SK-N-SH treated with all-trans-retinoic acid at 6 μM for 48 hours (cell line): ENCODE measurements at regions not wholly inside any gene's neighbourhood (a gene's known extent, or its start where the extent isn't known, plus 50 kb on each side); places are given as distances from the start of the nearest gene placed in this dataset.

Source experiments
- ATAC-seq: fragments of 200-7000 bp; cut with Tn5 transposase; 3 replicates; pipeline ENCODE4 v1.9.1; 2020; ENCODE audit warnings: mild to moderate bottlenecking, moderate library complexity
- ARNTL ChIP-seq: fragments of 450-650 bp; formaldehyde crosslinking; IDR thresholded peaks from 2 replicates; pipeline ENCODE4 v1.5.0; 2020; ENCODE audit warnings: low read depth, mild to moderate bottlenecking, moderate library complexity, borderline replicate concordance
- BACH2 ChIP-seq: fragments of 250-450 bp; sonication (Bioruptor Pico); IDR thresholded peaks from 2 replicates; pipeline ENCODE4 v1.9.0; 2021; ENCODE audit warnings: mild to moderate bottlenecking, borderline replicate concordance
- CREB5 ChIP-seq: fragments of 250-450 bp; sonication (Bioruptor Pico); IDR thresholded peaks from 2 replicates; pipeline ENCODE4 v1.5.1; 2020; ENCODE audit warnings: low read depth, mild to moderate bottlenecking, moderate library complexity
- CSDC2 ChIP-seq: fragments of 250-450 bp; sonication (Bioruptor Pico); IDR thresholded peaks from 2 replicates; pipeline ENCODE4 v1.5.0; 2020; ENCODE audit warnings: mild to moderate bottlenecking, moderate library complexity
- CSRNP3 ChIP-seq: fragments of 250-450 bp; sonication (Bioruptor Pico); IDR thresholded peaks from 2 replicates; pipeline ENCODE4 v1.5.1; 2021; ENCODE audit warnings: mild to moderate bottlenecking, moderate library complexity
- ESRRG ChIP-seq: fragments of 250-450 bp; sonication (Bioruptor Pico); IDR thresholded peaks from 2 replicates; pipeline ENCODE4 v1.6.1; 2021; ENCODE audit warnings: mild to moderate bottlenecking
- GLIS3 ChIP-seq: fragments of 250-450 bp; sonication (Bioruptor Pico); IDR thresholded peaks from 2 replicates; pipeline ENCODE4 v1.5.0; 2020; ENCODE audit warnings: mild to moderate bottlenecking, moderate library complexity
- ISL1 ChIP-seq: fragments of 250-450 bp; sonication (Bioruptor Pico); IDR thresholded peaks from 2 replicates; pipeline ENCODE4 v2.1.2; 2022; ENCODE audit warnings: mild to moderate bottlenecking, moderate library complexity
- OSR1 ChIP-seq: fragments of 250-450 bp; sonication (Bioruptor Pico); IDR thresholded peaks from 2 replicates; pipeline ENCODE4 v1.8.0; 2022; ENCODE audit warnings: moderate library complexity, mild to moderate bottlenecking, inconsistent platforms
- PATZ1 ChIP-seq: fragments of 250-450 bp; sonication (Bioruptor Pico); IDR thresholded peaks from 2 replicates; pipeline ENCODE4 v1.8.0; 2020; ENCODE audit warnings: mild to moderate bottlenecking, moderate library complexity, borderline replicate concordance
- PPARA ChIP-seq: fragments of 250-450 bp; sonication (Bioruptor Pico); IDR thresholded peaks from 2 replicates; pipeline ENCODE4 v1.5.0; 2020; ENCODE audit warnings: mild to moderate bottlenecking, borderline replicate concordance
- RARB ChIP-seq: fragments of 250-450 bp; sonication (Bioruptor Pico); IDR thresholded peaks from 2 replicates; pipeline ENCODE4 v1.8.0; 2021; ENCODE audit warnings: mild to moderate bottlenecking, moderate library complexity
- SNAI2 ChIP-seq: fragments of 250-450 bp; sonication (Bioruptor Pico); IDR thresholded peaks from 2 replicates; pipeline ENCODE4 v1.5.0; 2020; ENCODE audit warnings: mild to moderate bottlenecking, moderate library complexity
- TCF4 ChIP-seq: fragments of 250-450 bp; sonication (Bioruptor Pico); IDR thresholded peaks from 2 replicates; pipeline ENCODE4 v1.8.0; 2021; ENCODE audit warnings: mild to moderate bottlenecking, moderate library complexity, borderline replicate concordance
- TOX ChIP-seq: fragments of 250-450 bp; sonication (Bioruptor Pico); IDR thresholded peaks from 2 replicates; pipeline ENCODE4 v1.8.0; 2021; ENCODE audit warnings: mild to moderate bottlenecking, moderate library complexity, borderline replicate concordance
- TSHZ2 ChIP-seq: fragments of 250-450 bp; sonication (Bioruptor Pico); IDR thresholded peaks from 2 replicates; pipeline ENCODE4 v1.5.0; 2020; ENCODE audit warnings: mild to moderate bottlenecking, moderate library complexity
- ZC3H10 ChIP-seq: fragments of 250-450 bp; sonication (Bioruptor Pico); IDR thresholded peaks from 2 replicates; pipeline ENCODE4 v1.5.1; 2021; ENCODE audit warnings: mild to moderate bottlenecking, moderate library complexity
- ZFP3 ChIP-seq: fragments of 250-450 bp; sonication (Bioruptor Pico); IDR thresholded peaks from 2 replicates; pipeline ENCODE4 v1.5.0; 2020; ENCODE audit warnings: mild to moderate bottlenecking, moderate library complexity
- ZFP30 ChIP-seq: fragments of 450-650 bp; formaldehyde crosslinking; IDR thresholded peaks from 2 replicates; pipeline ENCODE4 v1.5.0; 2022; ENCODE audit warnings: mild to moderate bottlenecking, moderate library complexity
- ZNF565 ChIP-seq: fragments of 450-650 bp; formaldehyde crosslinking; conservative IDR thresholded peaks from 2 replicates; pipeline ENCODE4 v1.5.0; 2020; ENCODE audit warnings: low read depth, mild to moderate bottlenecking, moderate library complexity
- ZNF70 ChIP-seq: fragments of 450-650 bp; formaldehyde crosslinking; IDR thresholded peaks from 2 replicates; pipeline ENCODE4 v1.5.0; 2020; ENCODE audit warnings: mild to moderate bottlenecking, moderate library complexity
- ZNF8 ChIP-seq: fragments of 450-650 bp; formaldehyde crosslinking; IDR thresholded peaks from 2 replicates; pipeline ENCODE4 v1.5.0; 2020; ENCODE audit warnings: mild to moderate bottlenecking, moderate library complexity

GRCh38 chr14:98766818-98767217 is 505.2 kb downstream of the BCL11B start:
- ATAC-seq = no peak
- TF ChIP-seq TCF4 (CRISPR knock-in tag) (no peak), TSHZ2 (CRISPR knock-in tag) (no peak), PPARA (no peak), SNAI2 (CRISPR knock-in tag) (no peak), GLIS3 (CRISPR knock-in tag) (no peak), ESRRG (CRISPR knock-in tag) (no peak), OSR1 (CRISPR knock-in tag) (no peak), ISL1 (CRISPR knock-in tag) (no peak), ZFP30 (CRISPR knock-in tag) (no peak), ZNF565 (CRISPR knock-in tag) (no peak), PATZ1 (no peak), ZFP3 (CRISPR knock-in tag) (no peak), CSRNP3 (CRISPR knock-in tag) (no peak), BACH2 (CRISPR knock-in tag) (no peak), TOX (CRISPR knock-in tag) (no peak), ZNF8 (CRISPR knock-in tag) (no peak), ARNTL (CRISPR knock-in tag) (no peak), CREB5 (CRISPR knock-in tag) (no peak), ZC3H10 (CRISPR knock-in tag) (no peak)

- no peak for TF ChIP-seq TCF4 (CRISPR knock-in tag)
- no peak for TF ChIP-seq ZNF8 (CRISPR knock-in tag)
- no peak for TF ChIP-seq ZNF70 (CRISPR knock-in tag)
- no peak for TF ChIP-seq RARB
- no peak for TF ChIP-seq CREB5 (CRISPR knock-in tag)
- TF ChIP-seq CSRNP3 (CRISPR knock-in tag) = no peak
- no peak for TF ChIP-seq CSDC2 (CRISPR knock-in tag)
- no peak for TF ChIP-seq TSHZ2 (CRISPR knock-in tag)
- TF ChIP-seq ARNTL (CRISPR knock-in tag) = no peak
- TF ChIP-seq, all 23 proteins: peak for 0
- no peak for ATAC-seq
Observed at GRCh38 chr14:98769326-98769725, 502.7 kb downstream of the BCL11B start.
